Sigmoid colon (tissue), 3 donors: ENCODE measurements at regions not wholly inside any gene's neighbourhood (a gene's known extent, or its start where the extent isn't known, plus 50 kb on each side); places are given as distances from the start of the nearest gene placed in this dataset.
"Not testable (repeated sequence)": the region's sequence is repeated elsewhere in the genome, so short reads cannot be mapped to it uniquely, and the experiment has no call there.

Source experiments
- CTCF ChIP-seq, 4 experiments: fragments of 450-650 bp in 3 of 4; fragments of 200-600 bp in 1 of 4; IDR thresholded peaks; one replicate each; pipeline ENCODE4 v1.5.1; 2016 to 2019; ENCODE audit warnings: antibody characterized with exemption in 4 of 4, mild to moderate bottlenecking in 3 of 4, moderate library complexity in 2 of 4
- POLR2A ChIP-seq, 2 donors: fragments of 450-650 bp; IDR thresholded peaks; one replicate each; pipeline ENCODE4 v1.6.1; 2016; ENCODE audit warnings: antibody characterized with exemption in 2 of 2, mild to moderate bottlenecking in 2 of 2, moderate library complexity in 2 of 2

GRCh38 chr21:28682884-28683283, 309.8 kb downstream of the LTN1 start:
- not testable (repeated sequence) for TF ChIP-seq POLR2A, CTCF (IDR thresholded peaks at IDR 0.05)
